Heart left ventricle (tissue), 13 donors: ENCODE measurements at regions not wholly inside any gene's neighbourhood (a gene's known extent, or its start where the extent isn't known, plus 50 kb on each side); places are given as distances from the start of the nearest gene placed in this dataset.

Experiments
- CTCF ChIP-seq, 12 donors: fragments of 200-600 bp; sonication (generic) in 4 of 12; IDR thresholded peaks; one replicate each; pipeline versions ENCODE4 v1.5.0 to v1.8.0; 2018 to 2022; ENCODE audit warnings: antibody characterized with exemption in 12 of 12, mild to moderate bottlenecking in 5 of 12
- POLR2A ChIP-seq, 2 donors: fragments of 450-650 bp; IDR thresholded peaks; one replicate each; pipeline ENCODE4 v1.6.1; 2017; ENCODE audit warnings: antibody characterized with exemption in 2 of 2, mild to moderate bottlenecking in 2 of 2, moderate library complexity in 2 of 2
- donor health status: ischemic (EF 13 %, LVEDD 7.1; RV severe dilation, severe dysfunction).
- donor health status: DM: no; HTN: yes; CAD: no.
- donor health status: DM: no; HTN: no; CAD: no.
- donor health status: ischemic (EF 25% LVEDD 6.9; RV normal size, moderate dysfunction).
- donor health status: ischemic (EF 25% LVEDD 5.7; RV mildly dilated, moderate dysfunction).
- donor health status: ischemic (EF 35%, LVEDD 5.7; RV mildly dilated, moderate dysfunction).
- donor health status: nonischemic (EF 11% LVEDD 7.7; RV severe dilation, severe dysfunction).
- donor health status: DM: yes; HTN: yes; CAD: no.
- donor health status: PGD.
- donor health status: ischemic (EF 29% LVEDD 5.4; RV normal size, mild dysfunction).
- donor health status: nonischemic (EF 23%, LVEDD 6.1; RV moderate dilation, normal function).

- TF ChIP-seq CTCF (IDR thresholded peaks at IDR 0.05) (no peak), POLR2A (IDR thresholded peaks at IDR 0.05) (no peak)
Observed at GRCh38 chr3:106877627-106878026, 499.6 kb upstream of the CCDC54 start.
